WERI-Rb-1 (cell line): ENCODE measurements at regions not wholly inside any gene's neighbourhood (a gene's known extent, or its start where the extent isn't known, plus 50 kb on each side); places are given as distances from the start of the nearest gene placed in this dataset.
A peak's percentile ranks its signal among the peaks of the same experiment; 100 is the strongest.

Source experiments
- DNase-seq: peaks from one replicate; pipeline ENCODE4 v3.0.0-alpha.2; 2020
- H3K27ac ChIP-seq: fragments of 250-450 bp; sonication (Bioruptor Pico); 2 replicates; pipeline ENCODE4 v1.5.1; 2020; ENCODE audit warnings: mild to moderate bottlenecking, moderate library complexity
- H3K27me3 ChIP-seq: fragments of 250-450 bp; sonication (Bioruptor Pico); 2 replicates; pipeline ENCODE4 v1.5.1; 2021; ENCODE audit warnings: mild to moderate bottlenecking, low read depth, moderate library complexity; ENCODE audit not compliant: insufficient read depth, severe bottlenecking
- H3K36me3 ChIP-seq: fragments of 250-450 bp; sonication (Bioruptor Pico); 2 replicates; pipeline ENCODE4 v1.5.1; 2020; ENCODE audit warnings: mild to moderate bottlenecking, moderate library complexity
- H3K4me3 ChIP-seq: 2 replicates; pipeline ENCODE4 v1.5.1; 2011; ENCODE audit warnings: low read depth, mild to moderate bottlenecking, control low read depth, low read length
- H3K9me3 ChIP-seq: fragments of 250-450 bp; sonication (Bioruptor Pico); 2 replicates; pipeline ENCODE4 v1.5.1; 2021; ENCODE audit warnings: mild to moderate bottlenecking, moderate library complexity; ENCODE audit not compliant: severe bottlenecking
- CTCF ChIP-seq: IDR thresholded peaks from 2 replicates; pipeline ENCODE4 v1.5.1; 2011; ENCODE audit warnings: low read depth, mild to moderate bottlenecking, control low read depth, inconsistent platforms, low read length

- DNase-seq = no peak
- no peaks in the 10 kb centered on the region for H3K9me3 ChIP-seq
- TF ChIP-seq CTCF = no peak
- peaks cover 21% of the 10 kb centered on the region for H3K27me3 ChIP-seq
- H3K27ac ChIP-seq = no peak overlapping the region
- H3K4me3 ChIP-seq = no peak overlapping the region
- H3K36me3 ChIP-seq = no peaks in the 10 kb centered on the region
Measured at GRCh38 chr4:17328141-17328815, 183.6 kb downstream of the QDPR start.

GRCh38 chr4:17327591-17327990, 184.3 kb downstream of the QDPR start:
- no peaks in the 10 kb centered on the region for H3K36me3 ChIP-seq
- no peaks in the 10 kb centered on the region for H3K9me3 ChIP-seq
- no peak overlapping the region for H3K27ac ChIP-seq
- DNase-seq = no peak
- no peak overlapping the region for H3K4me3 ChIP-seq
- no peak for TF ChIP-seq CTCF
- peaks cover 24% of the 10 kb centered on the region for H3K27me3 ChIP-seq

- H3K9me3 ChIP-seq = no peaks in the 10 kb centered on the region
- H3K36me3 ChIP-seq = no peaks in the 10 kb centered on the region
- DNase-seq = no peak
- H3K27me3 ChIP-seq = peaks cover 30% of the 10 kb centered on the region
- TF ChIP-seq CTCF = no peak
- no peak overlapping the region for H3K4me3 ChIP-seq
- H3K27ac ChIP-seq = no peak overlapping the region
Measured at GRCh38 chr4:17326756-17327155, 185.1 kb downstream of the QDPR start.

- Histone ChIP-seq H3K36me3 (no peaks in the 10 kb centered on the region), H3K27ac (no peak overlapping the region), H3K4me3 (no peak overlapping the region), H3K9me3 (no peaks in the 10 kb centered on the region), H3K27me3 (peaks cover 35% of the 10 kb centered on the region)
- TF ChIP-seq CTCF = no peak
- no peak for DNase-seq
Measured at GRCh38 chr4:17325098-17325497, 186.8 kb downstream of the QDPR start.

GRCh38 chr4:17324386-17324830, 187.5 kb downstream of the QDPR start:
- Histone ChIP-seq H3K36me3 (no peaks in the 10 kb centered on the region), H3K27me3 (peaks cover 34% of the 10 kb centered on the region), H3K27ac (no peak overlapping the region), H3K9me3 (no peaks in the 10 kb centered on the region), H3K4me3 (no peak overlapping the region)
- TF ChIP-seq CTCF = peak; percentile 51
- peak; percentile 36 for DNase-seq
